GM23338 (cell line): ENCODE measurements at regions not wholly inside any gene's neighbourhood (a gene's known extent, or its start where the extent isn't known, plus 50 kb on each side); places are given as distances from the start of the nearest gene placed in this dataset.

Experiments used
- ATAC-seq: fragments of 200-7000 bp; cut with Tn5 transposase; 3 replicates; pipeline ENCODE4 v1.9.1; 2020
- DNase-seq: peaks from one replicate; pipeline ENCODE4 v3.0.0-alpha.2; 2015; ENCODE audit warnings: low spot score
- H2AFZ ChIP-seq: fragments of 200-600 bp; sonication (generic); 2 replicates; pipeline ENCODE4 v1.8.0; 2016; ENCODE audit warnings: antibody characterized with exemption, mild to moderate bottlenecking, moderate library complexity
- H3F3A ChIP-seq: fragments of 200-600 bp; sonication (generic); replicated peaks from 2 replicates; pipeline ENCODE4 v1.8.0; 2017; ENCODE audit warnings: antibody characterized with exemption, mixed run types, low read depth
- H3K27ac ChIP-seq: fragments of 200-600 bp; sonication (generic); 2 replicates; pipeline ENCODE4 v1.6.1; 2016; ENCODE audit warnings: low read depth
- H3K27me3 ChIP-seq: fragments of 200-600 bp; sonication (generic); 2 replicates; pipeline ENCODE4 v1.8.0; 2016; ENCODE audit warnings: mild to moderate bottlenecking, mixed run types, moderate library complexity; ENCODE audit not compliant: insufficient read depth
- H3K36me3 ChIP-seq: fragments of 200-600 bp; sonication (generic); 2 replicates; pipeline ENCODE4 v1.8.0; 2016; ENCODE audit warnings: mild to moderate bottlenecking; ENCODE audit not compliant: insufficient read depth
- H3K4me1 ChIP-seq: fragments of 200-600 bp; sonication (generic); 2 replicates; pipeline ENCODE4 v1.8.0; 2016; ENCODE audit warnings: mild to moderate bottlenecking, moderate library complexity; ENCODE audit not compliant: insufficient read depth
- H3K4me2 ChIP-seq: fragments of 200-600 bp; sonication (generic); 2 replicates; pipeline ENCODE4 v1.7.1; 2017; ENCODE audit warnings: mixed run types
- H3K4me3 ChIP-seq: fragments of 200-600 bp; sonication (generic); 2 replicates; pipeline ENCODE4 v1.6.1; 2016; ENCODE audit warnings: mixed run types
- H3K79me2 ChIP-seq: fragments of 200-600 bp; sonication (generic); replicated peaks from 2 replicates; pipeline ENCODE4 v1.8.0; 2017; ENCODE audit warnings: mild to moderate bottlenecking; ENCODE audit not compliant: insufficient read depth
- H3K9me2 ChIP-seq: fragments of 200-600 bp; sonication (generic); 2 replicates; pipeline ENCODE4 v1.8.0; 2017; ENCODE audit not compliant: insufficient read depth
- H4K20me1 ChIP-seq: fragments of 200-600 bp; sonication (generic); replicated peaks from 2 replicates; pipeline ENCODE4 v1.8.0; 2017; ENCODE audit warnings: mild to moderate bottlenecking; ENCODE audit not compliant: insufficient read depth
- H3K27ac Mint-ChIP-seq: 2 replicates; pipeline ENCODE4 v1.8.0; 2020; ENCODE audit warnings: inconsistent platforms, mild to moderate bottlenecking, moderate library complexity, mixed read lengths
- H3K27me3 Mint-ChIP-seq: 3 replicates; pipeline ENCODE4 v1.8.0; 2022; ENCODE audit warnings: low read depth, mild to moderate bottlenecking, moderate library complexity, mixed read lengths, inconsistent platforms; ENCODE audit not compliant: insufficient read depth, poor library complexity
- H3K36me3 Mint-ChIP-seq: 3 replicates; pipeline ENCODE4 v1.8.0; 2021; ENCODE audit warnings: low read depth, mild to moderate bottlenecking, inconsistent platforms, moderate library complexity, mixed read lengths
- H3K4me1 Mint-ChIP-seq: 3 replicates; pipeline ENCODE4 v1.8.0; 2020; ENCODE audit warnings: mild to moderate bottlenecking, inconsistent platforms, mixed read lengths
- H3K4me3 Mint-ChIP-seq: 3 replicates; pipeline ENCODE4 v1.8.0; 2021; ENCODE audit warnings: moderate library complexity, mild to moderate bottlenecking, inconsistent platforms, mixed read lengths
- H3K9me3 Mint-ChIP-seq: 3 replicates; pipeline ENCODE4 v1.8.0; 2020; ENCODE audit warnings: moderate library complexity, mild to moderate bottlenecking, inconsistent platforms, mixed read lengths
- CREB1 ChIP-seq: fragments of 250-450 bp; sonication (Bioruptor Pico); IDR thresholded peaks from 2 replicates; pipeline ENCODE4 v1.5.0; 2020; ENCODE audit warnings: low read depth, mild to moderate bottlenecking, moderate library complexity
- EZH2 ChIP-seq: fragments of 200-600 bp; sonication (generic); IDR thresholded peaks from one replicate; pipeline ENCODE4 v1.8.0; 2017; ENCODE audit warnings: antibody characterized with exemption, mild to moderate bottlenecking, low read depth; ENCODE audit not compliant: unreplicated experiment
- EZH2phosphoT487 ChIP-seq: fragments of 200-600 bp; sonication (generic); IDR thresholded peaks from one replicate; pipeline ENCODE4 v1.8.1; 2018; ENCODE audit warnings: antibody characterized with exemption; ENCODE audit not compliant: unreplicated experiment
- JUNB ChIP-seq: IDR thresholded peaks from one replicate; pipeline ENCODE4 v1.6.1; 2016; ENCODE audit warnings: antibody characterized with exemption; ENCODE audit not compliant: unreplicated experiment
- NANOG ChIP-seq: IDR thresholded peaks from 2 replicates; pipeline ENCODE4 v1.6.1; 2016; ENCODE audit warnings: antibody characterized with exemption, borderline replicate concordance
- POLR2AphosphoS5 ChIP-seq: IDR thresholded peaks from 2 replicates; pipeline ENCODE4 v1.6.1; 2016; ENCODE audit warnings: antibody characterized with exemption, low read depth
- REST ChIP-seq: IDR thresholded peaks from one replicate; pipeline ENCODE4 v1.6.1; 2018; ENCODE audit warnings: antibody characterized with exemption; ENCODE audit not compliant: unreplicated experiment
- STAT1 ChIP-seq: IDR thresholded peaks from one replicate; pipeline ENCODE4 v1.6.1; 2016; ENCODE audit warnings: antibody characterized with exemption; ENCODE audit not compliant: unreplicated experiment
- ZNF114 ChIP-seq: fragments of 250-450 bp; sonication (Bioruptor Pico); IDR thresholded peaks from 2 replicates; pipeline ENCODE4 v1.5.0; 2020; ENCODE audit warnings: mild to moderate bottlenecking, moderate library complexity
- ZNF331 ChIP-seq: fragments of 250-450 bp; sonication (Bioruptor Pico); IDR thresholded peaks from 2 replicates; pipeline ENCODE4 v1.5.0; 2020; ENCODE audit warnings: low read depth, mild to moderate bottlenecking, moderate library complexity
- TF ChIP-seq, protein P1 (sequence below), 2 experiments: fragments of 200-600 bp in 1 of 2; sonication (generic) in 1 of 2; conservative IDR thresholded peaks; 2 replicates each; pipeline versions ENCODE4 v1.5.1 to v1.6.1; 2016 to 2017; ENCODE audit warnings: antibody characterized with exemption in 2 of 2, low read depth in 2 of 2, mild to moderate bottlenecking in 2 of 2, moderate library complexity in 1 of 2

DNA sequence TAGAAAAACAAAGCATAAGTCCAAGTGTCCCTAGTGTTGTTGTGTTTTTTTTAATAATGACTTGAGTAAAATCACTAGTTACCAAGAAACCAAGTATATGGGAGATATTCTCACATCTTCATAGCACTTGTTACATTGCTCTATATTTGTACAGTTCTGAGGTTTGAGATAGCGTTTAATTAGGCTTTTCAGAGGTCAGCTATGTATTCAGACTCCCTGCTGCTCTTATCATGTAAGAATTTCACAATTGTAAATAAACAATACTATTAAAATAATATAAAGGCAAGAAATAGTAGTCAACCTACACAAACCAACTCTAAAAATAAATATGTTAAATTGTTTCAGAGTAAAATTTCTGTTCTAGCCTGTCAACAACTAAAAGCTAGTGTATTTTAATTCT, 761.9 kb upstream of the FAM174A start:
- no peak overlapping the region for H3K27ac ChIP-seq
- no peaks in the 10 kb centered on the region for H3K36me3 ChIP-seq
- H3K36me3 Mint-ChIP-seq = no peaks in the 10 kb centered on the region
- H3K9me2 ChIP-seq = no peaks in the 10 kb centered on the region
- no peaks in the 10 kb centered on the region for H3F3A ChIP-seq
- no peak for TF ChIP-seq NANOG
- TF ChIP-seq EZH2 = no peak
- TF ChIP-seq CREB1 (CRISPR knock-in tag) = no peak
- no peak for TF ChIP-seq POLR2AphosphoS5
- TF ChIP-seq STAT1 = no peak
- TF ChIP-seq JUNB = no peak
- TF ChIP-seq, protein P1, sequence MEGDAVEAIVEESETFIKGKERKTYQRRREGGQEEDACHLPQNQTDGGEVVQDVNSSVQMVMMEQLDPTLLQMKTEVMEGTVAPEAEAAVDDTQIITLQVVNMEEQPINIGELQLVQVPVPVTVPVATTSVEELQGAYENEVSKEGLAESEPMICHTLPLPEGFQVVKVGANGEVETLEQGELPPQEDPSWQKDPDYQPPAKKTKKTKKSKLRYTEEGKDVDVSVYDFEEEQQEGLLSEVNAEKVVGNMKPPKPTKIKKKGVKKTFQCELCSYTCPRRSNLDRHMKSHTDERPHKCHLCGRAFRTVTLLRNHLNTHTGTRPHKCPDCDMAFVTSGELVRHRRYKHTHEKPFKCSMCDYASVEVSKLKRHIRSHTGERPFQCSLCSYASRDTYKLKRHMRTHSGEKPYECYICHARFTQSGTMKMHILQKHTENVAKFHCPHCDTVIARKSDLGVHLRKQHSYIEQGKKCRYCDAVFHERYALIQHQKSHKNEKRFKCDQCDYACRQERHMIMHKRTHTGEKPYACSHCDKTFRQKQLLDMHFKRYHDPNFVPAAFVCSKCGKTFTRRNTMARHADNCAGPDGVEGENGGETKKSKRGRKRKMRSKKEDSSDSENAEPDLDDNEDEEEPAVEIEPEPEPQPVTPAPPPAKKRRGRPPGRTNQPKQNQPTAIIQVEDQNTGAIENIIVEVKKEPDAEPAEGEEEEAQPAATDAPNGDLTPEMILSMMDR (conservative IDR thresholded peaks at IDR 0.05; ENCODE audit: low read depth in 2 of 2) = no peak
- no peaks in the 10 kb centered on the region for H3K4me1 ChIP-seq
- no peak overlapping the region for H3K4me2 ChIP-seq
- no peaks in the 10 kb centered on the region for H3K9me3 Mint-ChIP-seq
- H4K20me1 ChIP-seq = no peaks in the 10 kb centered on the region
- H3K27me3 ChIP-seq = no peaks in the 10 kb centered on the region
- no peak overlapping the region for H3K4me3 ChIP-seq
- ATAC-seq (no peak), DNase-seq (no peak)
- H3K27me3 Mint-ChIP-seq = no peaks in the 10 kb centered on the region
- no peak overlapping the region for H3K4me3 Mint-ChIP-seq
- no peak overlapping the region for H2AFZ ChIP-seq
- H3K27ac Mint-ChIP-seq = no peak overlapping the region
- no peaks in the 10 kb centered on the region for H3K4me1 Mint-ChIP-seq
- no peaks in the 10 kb centered on the region for H3K79me2 ChIP-seq

GRCh38 chr5:99771296-99771695, 763.9 kb upstream of the FAM174A start:
- no peak overlapping the region for H3K27ac Mint-ChIP-seq
- no peaks in the 10 kb centered on the region for H3K36me3 Mint-ChIP-seq
- no peaks in the 10 kb centered on the region for H3K27me3 Mint-ChIP-seq
- Histone ChIP-seq H3F3A (no peaks in the 10 kb centered on the region), H2AFZ (no peak overlapping the region), H3K4me3 (no peak overlapping the region), H3K27ac (no peak overlapping the region), H3K4me2 (no peak overlapping the region), H3K9me2 (no peaks in the 10 kb centered on the region), H4K20me1 (no peaks in the 10 kb centered on the region), H3K79me2 (no peaks in the 10 kb centered on the region), H3K4me1 (no peaks in the 10 kb centered on the region), H3K27me3 (no peaks in the 10 kb centered on the region), H3K36me3 (no peaks in the 10 kb centered on the region)
- no peaks in the 10 kb centered on the region for H3K4me1 Mint-ChIP-seq
- DNase-seq (no peak), ATAC-seq (no peak)
- H3K4me3 Mint-ChIP-seq = no peak overlapping the region
- no peaks in the 10 kb centered on the region for H3K9me3 Mint-ChIP-seq
- TF ChIP-seq EZH2phosphoT487 (no peak), NANOG (no peak), ZNF114 (no peak), CREB1 (CRISPR knock-in tag) (no peak), REST (no peak), ZNF331 (CRISPR knock-in tag) (no peak), EZH2 (no peak), JUNB (no peak), POLR2AphosphoS5 (no peak), STAT1 (no peak)
- TF ChIP-seq, protein P1 (conservative IDR thresholded peaks at IDR 0.05; ENCODE audit: low read depth in 2 of 2) = no peak
